G401 (cell line): ENCODE measurements at regions not wholly inside any gene's neighbourhood (a gene's known extent, or its start where the extent isn't known, plus 50 kb on each side); places are given as distances from the start of the nearest gene placed in this dataset.

ENCODE experiments used
- DNase-seq: peaks from one replicate; pipeline ENCODE4 v3.0.0-alpha.2; 2015; ENCODE audit warnings: low spot score
- in situ Hi-C: cut with HindIII; loops from 2 replicates; pipeline ENCODE4 v1.10.0; 2016; ENCODE audit warnings: low sequenced_read_pairs, mixed read lengths

- in situ Hi-C loops, result no loop called here
- no peak for DNase-seq
Measured at GRCh38 chr3:59558906-59559720, 509.3 kb upstream of the CFAP20DC start.

GRCh38 chr3:59555593-59556315 lies 505.9 kb upstream of the CFAP20DC start:
- no peak for DNase-seq
- in situ Hi-C loops, result no loop called here

- DNase-seq, result no peak
- in situ Hi-C loops, result no loop called here
Measured at GRCh38 chr3:59553076-59553475, 503.3 kb upstream of the CFAP20DC start.

- DNase-seq, result no peak
- in situ Hi-C loops, result no loop called here
Measured at GRCh38 chr3:59551834-59552233, 502.0 kb upstream of the CFAP20DC start.

GRCh38 chr3:59549962-59550361 lies 500.1 kb upstream of the CFAP20DC start:
- in situ Hi-C loops, result no loop called here
- DNase-seq, result no peak

- in situ Hi-C loops, result no loop called here
- DNase-seq, result no peak
Measured at GRCh38 chr3:59547874-59548273, 498.0 kb upstream of the CFAP20DC start.

- in situ Hi-C loops, result no loop called here
- DNase-seq, result no peak
Measured at GRCh38 chr3:59546522-59546921, 496.7 kb upstream of the CFAP20DC start.

GRCh38 chr3:59545374-59545773 lies 495.5 kb upstream of the CFAP20DC start:
- in situ Hi-C loops, result no loop called here
- no peak for DNase-seq

GRCh38 chr3:59542276-59542675 lies 492.5 kb upstream of the CFAP20DC start:
- in situ Hi-C loops, result no loop called here
- DNase-seq, result no peak

- in situ Hi-C loops, result no loop called here
- DNase-seq, result no peak
Measured at GRCh38 chr3:59540696-59541095, 490.9 kb upstream of the CFAP20DC start.

GRCh38 chr3:59540241-59540640 lies 490.4 kb upstream of the CFAP20DC start:
- in situ Hi-C loops, result no loop called here

GRCh38 chr3:59538753-59539432 lies 489.1 kb upstream of the CFAP20DC start:
- in situ Hi-C loops, result no loop called here
- no peak for DNase-seq

More at GRCh38 chr3:59540241-59540640, 490.4 kb upstream of the CFAP20DC start:
- no peak for DNase-seq

GRCh38 chr3:59535791-59536221 lies 486.0 kb upstream of the CFAP20DC start:
- no peak for DNase-seq
- in situ Hi-C loops, result no loop called here

GRCh38 chr3:59531994-59532393 lies 482.2 kb upstream of the CFAP20DC start:
- in situ Hi-C loops, result no loop called here

GRCh38 chr3:59531066-59531745 lies 481.4 kb upstream of the CFAP20DC start:
- DNase-seq, result peak; percentile 15
- in situ Hi-C loops, result no loop called here

More at GRCh38 chr3:59531994-59532393, 482.2 kb upstream of the CFAP20DC start:
- DNase-seq, result no peak

- no peak for DNase-seq
- in situ Hi-C loops, result no loop called here
Measured at GRCh38 chr3:59528251-59528650, 478.4 kb upstream of the CFAP20DC start.

- DNase-seq, result no peak
- in situ Hi-C loops, result no loop called here
Measured at GRCh38 chr3:59527493-59527892, 477.7 kb upstream of the CFAP20DC start.

GRCh38 chr3:59526999-59527398 lies 477.2 kb upstream of the CFAP20DC start:
- no peak for DNase-seq
- in situ Hi-C loops, result no loop called here

GRCh38 chr3:59522550-59522949 lies 472.7 kb upstream of the CFAP20DC start:
- in situ Hi-C loops, result no loop called here
- no peak for DNase-seq
